ENCODE measurements at regions not wholly inside any gene's neighbourhood (a gene's known extent, or its start where the extent isn't known, plus 50 kb on each side); places are given as distances from the start of the nearest gene placed in this dataset.

DNA sequence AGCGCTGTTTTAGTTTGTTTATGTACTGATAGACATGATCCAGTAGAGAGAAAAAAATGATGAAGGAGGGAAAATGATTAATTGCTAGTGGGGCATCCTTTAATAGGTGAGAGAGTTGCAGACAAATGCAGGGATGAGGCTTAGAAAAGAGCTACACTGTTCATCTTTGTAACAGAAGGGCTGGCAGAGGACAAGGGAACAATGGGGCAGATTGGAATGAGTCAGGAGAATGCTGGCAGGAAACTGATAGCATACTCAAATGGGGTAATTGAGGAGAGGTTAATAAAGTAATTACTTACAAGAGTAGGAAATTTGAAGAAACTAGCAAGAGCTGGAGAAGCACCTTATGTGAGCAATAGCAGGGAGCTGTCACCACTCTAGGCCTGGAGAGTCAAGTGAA is 170.9 kb downstream of the OXSM start:
- TF ChIP-seq POLR2A (IDR thresholded peaks at IDR 0.05; ENCODE audit: extremely low read depth, insufficient read length) = no peak
- no peak for TF ChIP-seq CTCF (IDR thresholded peaks at IDR 0.05; ENCODE audit: low read depth, low read length)
